GM19438 (cell line): ENCODE measurements at regions not wholly inside any gene's neighbourhood (a gene's known extent, or its start where the extent isn't known, plus 50 kb on each side); places are given as distances from the start of the nearest gene placed in this dataset.

Source experiments
- ATAC-seq: cut with Tn5 transposase; IDR thresholded peaks from one replicate; pipeline ENCODE4 v1.9.1; 2021; ENCODE audit warnings: low read depth; ENCODE audit not compliant: unreplicated experiment

- no peak for ATAC-seq
These were observed 2233.8 kb upstream of the C9orf72 start for GRCh38 chr9:29806937-29807618.

DNA sequence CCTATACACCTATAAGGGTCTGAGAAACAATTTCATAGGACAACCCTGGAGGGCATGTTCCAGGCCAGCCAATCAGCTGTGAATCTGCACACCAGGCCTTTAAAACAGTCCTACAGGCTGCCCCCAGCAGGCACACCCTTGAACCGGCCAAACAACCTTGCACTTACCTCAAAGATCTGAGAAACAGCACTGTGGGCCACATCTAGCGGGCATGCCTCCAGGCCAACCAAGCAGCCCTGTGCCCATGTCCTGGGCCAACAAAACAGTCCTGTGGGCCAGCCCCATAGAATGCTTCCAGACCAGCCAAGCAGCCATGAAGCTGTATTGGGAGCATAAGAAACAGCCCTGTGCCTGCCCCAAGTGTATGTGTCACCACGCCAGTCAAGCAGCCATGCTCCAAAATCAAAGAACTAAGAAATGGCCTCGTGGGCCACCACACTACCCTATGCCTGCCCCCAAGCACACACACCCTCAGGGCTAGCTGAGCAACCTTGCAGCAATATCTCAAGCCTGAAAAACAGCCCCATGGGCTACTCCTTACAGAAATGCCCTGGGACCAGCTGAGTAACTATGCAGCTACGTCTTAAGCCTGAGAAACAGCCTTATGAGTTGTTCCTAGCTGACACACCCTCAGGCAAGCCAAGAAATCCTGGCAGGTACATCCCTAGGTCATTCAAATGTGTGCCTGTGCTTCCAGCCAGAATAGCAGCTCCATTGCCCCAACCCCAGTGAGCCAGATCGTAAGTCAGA, 2243.8 kb upstream of the C9orf72 start:
- no peak for ATAC-seq

GRCh38 chr9:29822458-29822857, 2249.2 kb upstream of the C9orf72 start:
- ATAC-seq = no peak

DNA sequence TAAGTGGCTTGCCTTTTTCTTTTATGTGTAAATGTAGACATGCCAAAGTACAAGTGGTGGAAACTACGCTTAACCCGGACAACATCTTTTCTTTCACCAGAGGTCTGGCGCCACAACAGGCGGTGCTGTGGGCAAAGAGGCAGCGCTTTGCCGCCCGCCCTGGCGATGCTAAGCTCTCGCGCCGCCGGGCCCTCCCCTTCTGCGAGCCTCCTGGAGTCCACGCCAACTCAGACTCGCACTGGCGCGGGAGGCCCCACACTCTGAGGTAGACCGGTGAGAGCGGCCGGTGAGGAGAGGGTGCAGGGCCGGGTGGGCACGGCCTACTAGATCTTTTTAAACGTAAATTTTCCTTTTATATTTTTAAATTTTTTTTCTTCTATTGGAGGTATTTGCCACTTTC, 2253.1 kb upstream of the C9orf72 start:
- ATAC-seq = no peak

- no peak for ATAC-seq
These were observed 2257.5 kb upstream of the C9orf72 start for GRCh38 chr9:29830821-29831220.

GRCh38 chr9:29838491-29839020, 2265.3 kb upstream of the C9orf72 start:
- ATAC-seq = no peak

GRCh38 chr9:29844251-29844650, 2271.0 kb upstream of the C9orf72 start:
- no peak for ATAC-seq

DNA sequence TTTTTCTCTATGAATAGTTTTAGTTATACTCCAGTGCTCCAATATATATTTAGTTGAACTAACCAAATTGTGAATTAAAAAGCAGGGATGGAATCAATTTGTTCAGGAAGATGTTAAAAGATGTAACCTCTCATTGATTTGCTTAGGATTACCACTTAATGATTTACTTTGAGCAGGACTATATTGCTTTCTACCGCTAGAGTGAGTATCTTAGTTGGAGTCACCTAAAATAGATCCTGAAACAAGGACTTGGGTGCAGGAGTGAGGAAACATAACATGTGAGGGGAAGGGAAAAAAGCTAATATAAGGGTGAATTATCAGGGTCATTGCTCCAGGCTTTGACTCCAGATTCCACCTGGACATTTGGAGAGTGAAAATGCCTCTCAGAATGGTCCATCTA, 2277.4 kb upstream of the C9orf72 start:
- no peak for ATAC-seq

GRCh38 chr9:29861803-29862202, 2288.5 kb upstream of the C9orf72 start:
- no peak for ATAC-seq

- ATAC-seq = no peak
These were observed 2292.6 kb upstream of the C9orf72 start for GRCh38 chr9:29865764-29866313.

- no peak for ATAC-seq
These were observed 2293.3 kb upstream of the C9orf72 start for GRCh38 chr9:29866556-29866955.

GRCh38 chr9:29873579-29873978, 2300.3 kb upstream of the C9orf72 start:
- ATAC-seq = no peak

DNA sequence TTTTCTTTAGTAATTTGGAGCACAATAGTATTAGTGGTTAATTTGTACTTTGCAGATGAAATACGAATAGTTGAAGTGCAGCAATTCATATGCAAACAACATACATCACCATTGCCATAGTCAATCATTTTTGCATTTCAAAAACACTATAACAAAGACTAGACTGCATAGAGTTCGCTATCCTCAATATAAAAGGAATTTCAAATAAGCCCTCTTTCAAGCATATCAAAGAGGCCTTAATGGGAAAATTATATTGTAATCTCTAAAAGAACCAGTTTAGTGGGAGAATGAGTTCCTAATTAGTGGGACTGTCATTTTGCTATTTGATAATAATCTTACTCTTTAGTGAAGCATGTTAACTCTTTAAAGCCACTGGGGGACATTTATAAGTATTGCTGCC, 2302.3 kb upstream of the C9orf72 start:
- ATAC-seq = no peak

- ATAC-seq = no peak
These were observed 2309.5 kb upstream of the C9orf72 start for GRCh38 chr9:29882767-29883166.

DNA sequence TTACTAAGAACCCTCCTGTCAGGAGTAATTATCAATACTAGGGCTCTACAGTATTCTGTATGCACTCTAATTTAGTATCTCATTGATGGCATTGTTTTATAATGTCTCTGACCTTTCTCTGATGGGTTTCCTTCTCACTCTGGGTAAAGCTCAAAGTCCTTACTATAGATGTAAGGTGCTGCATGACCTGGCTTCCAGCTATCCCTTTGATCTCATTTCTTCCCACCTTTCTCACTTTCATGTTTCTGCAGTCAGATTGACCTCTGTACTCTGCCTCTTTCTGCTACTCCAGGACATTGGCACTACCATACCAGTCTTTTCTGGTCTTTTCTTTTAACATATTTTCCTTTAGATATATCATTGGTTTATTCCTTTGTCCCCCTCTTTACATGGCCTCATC, 2332.8 kb upstream of the C9orf72 start:
- ATAC-seq = no peak

GRCh38 chr9:29928072-29928471, 2354.8 kb upstream of the C9orf72 start:
- ATAC-seq = no peak

DNA sequence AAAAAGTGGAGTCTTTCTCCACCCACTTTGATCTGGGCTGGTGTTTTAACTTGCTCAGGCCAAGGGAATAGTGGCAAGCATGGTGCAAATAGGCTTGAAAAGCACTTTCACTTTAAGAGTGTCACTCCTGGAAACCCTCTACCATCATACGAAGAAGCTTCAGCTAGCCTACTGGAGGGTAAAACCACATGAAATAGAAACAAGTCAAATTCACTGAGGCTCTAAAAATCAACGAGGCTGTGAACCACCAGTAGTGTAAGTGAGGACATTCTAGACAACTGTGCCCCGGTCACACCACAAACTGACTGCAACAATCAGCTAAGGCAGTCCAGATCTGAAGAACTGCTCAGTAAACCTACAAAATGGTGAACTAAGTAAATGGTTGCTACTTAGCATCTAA, 2366.3 kb upstream of the C9orf72 start:
- ATAC-seq = no peak

GRCh38 chr9:29945012-29945411, 2371.7 kb upstream of the C9orf72 start:
- no peak for ATAC-seq

- ATAC-seq = no peak
These were observed 2385.2 kb upstream of the C9orf72 start for GRCh38 chr9:29958469-29958868.

DNA sequence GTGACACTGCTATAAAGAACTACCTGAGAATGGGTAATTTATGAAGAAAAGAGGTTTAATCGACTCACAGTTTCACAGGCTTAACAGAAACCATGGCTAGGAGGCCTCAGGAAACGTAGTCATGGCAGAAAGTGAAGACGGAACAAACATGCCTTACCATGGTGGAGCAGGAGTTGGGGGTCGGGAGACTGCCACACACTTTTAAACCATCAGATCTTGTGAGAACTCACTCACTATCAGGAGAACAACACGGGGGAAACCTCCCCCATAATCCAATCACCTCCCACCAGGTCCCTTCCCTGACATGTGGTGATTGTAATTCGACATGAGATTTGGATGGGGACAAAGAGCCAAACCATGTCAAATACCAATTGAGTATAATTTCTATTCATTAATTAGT, 2392.6 kb upstream of the C9orf72 start:
- ATAC-seq = no peak

DNA sequence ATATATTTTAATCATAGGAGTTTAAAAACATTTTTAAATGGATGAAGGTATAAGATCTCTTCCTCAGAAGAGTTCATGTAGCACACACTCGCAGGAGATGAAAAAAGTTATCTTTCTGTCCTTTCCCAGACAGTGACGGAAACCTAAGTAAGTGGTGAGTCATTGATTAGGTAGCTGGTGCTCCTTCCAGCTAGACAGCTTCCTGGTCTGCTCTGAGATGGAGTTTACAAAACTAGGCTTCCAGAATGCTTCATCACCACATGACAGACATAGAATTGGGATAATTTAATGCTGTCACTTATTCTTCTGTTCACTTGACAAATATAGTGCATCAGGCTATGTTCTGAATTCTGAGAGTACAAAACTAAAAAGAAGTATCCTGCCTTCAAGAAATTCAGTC, 2393.0 kb upstream of the C9orf72 start:
- no peak for ATAC-seq

DNA sequence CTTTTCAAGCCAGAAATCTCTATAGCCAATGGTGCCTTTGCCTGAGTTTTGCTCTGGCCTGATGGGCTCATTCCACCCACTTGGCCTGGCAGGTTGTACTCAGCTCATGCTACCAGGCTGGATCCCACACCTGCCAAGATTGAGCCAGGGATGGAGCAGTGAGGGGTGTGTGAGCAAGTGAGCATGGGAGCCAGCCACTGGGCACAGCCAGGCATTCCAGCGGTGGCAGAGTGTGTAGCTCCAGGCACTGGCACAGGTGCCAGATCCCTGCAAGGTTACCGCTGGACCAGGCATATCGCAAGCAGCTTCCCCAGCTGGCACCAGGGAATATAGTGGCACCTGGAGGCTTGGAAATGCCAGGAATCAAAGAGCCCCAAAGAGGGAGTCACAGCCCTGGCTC, 2395.6 kb upstream of the C9orf72 start:
- ATAC-seq = no peak
